LNCaP clone FGC (cell line): ENCODE measurements at regions not wholly inside any gene's neighbourhood (a gene's known extent, or its start where the extent isn't known, plus 50 kb on each side); places are given as distances from the start of the nearest gene placed in this dataset.

Experiments
- DNase-seq: peaks from one replicate; pipeline ENCODE4 v3.0.0-alpha.2; 2011; ENCODE audit warnings: low read depth
- H3K4me3 ChIP-seq: 2 replicates; pipeline ENCODE4 v1.5.1; 2011; ENCODE audit warnings: mild to moderate bottlenecking, low read depth, low read length, control low read depth
- TF ChIP-seq, protein P1 (sequence below): IDR thresholded peaks from 2 replicates; pipeline ENCODE4 v1.5.1; 2012; ENCODE audit warnings: mild to moderate bottlenecking; ENCODE audit not compliant: control insufficient read depth, insufficient read depth; ENCODE audit errors: extremely low read depth

- no peak for DNase-seq
- H3K4me3 ChIP-seq = no peak overlapping the region
- TF ChIP-seq, protein P1, sequence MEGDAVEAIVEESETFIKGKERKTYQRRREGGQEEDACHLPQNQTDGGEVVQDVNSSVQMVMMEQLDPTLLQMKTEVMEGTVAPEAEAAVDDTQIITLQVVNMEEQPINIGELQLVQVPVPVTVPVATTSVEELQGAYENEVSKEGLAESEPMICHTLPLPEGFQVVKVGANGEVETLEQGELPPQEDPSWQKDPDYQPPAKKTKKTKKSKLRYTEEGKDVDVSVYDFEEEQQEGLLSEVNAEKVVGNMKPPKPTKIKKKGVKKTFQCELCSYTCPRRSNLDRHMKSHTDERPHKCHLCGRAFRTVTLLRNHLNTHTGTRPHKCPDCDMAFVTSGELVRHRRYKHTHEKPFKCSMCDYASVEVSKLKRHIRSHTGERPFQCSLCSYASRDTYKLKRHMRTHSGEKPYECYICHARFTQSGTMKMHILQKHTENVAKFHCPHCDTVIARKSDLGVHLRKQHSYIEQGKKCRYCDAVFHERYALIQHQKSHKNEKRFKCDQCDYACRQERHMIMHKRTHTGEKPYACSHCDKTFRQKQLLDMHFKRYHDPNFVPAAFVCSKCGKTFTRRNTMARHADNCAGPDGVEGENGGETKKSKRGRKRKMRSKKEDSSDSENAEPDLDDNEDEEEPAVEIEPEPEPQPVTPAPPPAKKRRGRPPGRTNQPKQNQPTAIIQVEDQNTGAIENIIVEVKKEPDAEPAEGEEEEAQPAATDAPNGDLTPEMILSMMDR = no peak
These were observed 366.9 kb upstream of the RASGEF1B start for GRCh38 chr4:81838586-81838985.

DNA sequence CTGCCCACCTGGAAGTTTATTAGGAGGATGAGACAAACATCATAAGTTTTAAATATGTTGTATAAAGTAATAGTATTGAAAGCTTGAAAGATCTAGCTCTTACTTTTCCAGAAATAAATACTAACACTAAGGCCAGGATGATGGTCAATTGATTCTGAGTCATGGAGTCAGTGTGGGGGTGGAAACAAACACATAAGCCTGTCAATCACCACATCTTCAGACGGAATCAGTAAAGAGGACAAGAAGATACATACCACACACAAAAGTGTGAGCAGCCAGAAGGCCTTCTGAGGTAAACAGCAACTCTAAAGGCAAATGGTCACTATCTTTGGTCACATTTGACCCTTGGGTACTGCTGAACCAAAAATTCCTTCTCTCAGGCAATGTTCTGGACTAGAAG, 365.0 kb upstream of the RASGEF1B start:
- DNase-seq = no peak
- H3K4me3 ChIP-seq = no peak overlapping the region
- TF ChIP-seq, protein P1 = no peak

DNA sequence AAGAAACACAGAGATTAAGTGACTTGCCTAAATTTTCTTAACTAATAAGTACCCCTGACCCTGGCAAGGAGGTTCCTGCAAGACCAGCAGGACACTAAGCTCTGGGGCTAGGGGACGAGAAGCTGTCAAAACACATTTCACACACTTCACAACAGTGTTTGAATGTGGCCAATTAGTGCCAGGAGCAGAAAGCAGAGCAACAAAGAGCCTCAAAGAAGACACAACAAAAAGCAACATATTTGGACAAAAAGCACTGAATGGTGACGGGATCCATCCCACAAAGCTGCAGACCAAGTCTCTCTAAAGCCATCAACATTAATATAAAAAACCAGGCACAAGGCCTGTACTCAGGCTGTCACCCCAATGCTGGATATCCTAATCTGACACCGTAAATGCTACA, 361.9 kb upstream of the RASGEF1B start:
- TF ChIP-seq, protein P1 = no peak
- no peak overlapping the region for H3K4me3 ChIP-seq
- DNase-seq = no peak

- TF ChIP-seq, protein P1 = no peak
- DNase-seq = no peak
- H3K4me3 ChIP-seq = no peak overlapping the region
These were observed 357.3 kb upstream of the RASGEF1B start for GRCh38 chr4:81828991-81829390.

- TF ChIP-seq, protein P1 = no peak
- DNase-seq = no peak
- no peak overlapping the region for H3K4me3 ChIP-seq
These were observed 356.0 kb upstream of the RASGEF1B start for GRCh38 chr4:81827577-81828202.

DNA sequence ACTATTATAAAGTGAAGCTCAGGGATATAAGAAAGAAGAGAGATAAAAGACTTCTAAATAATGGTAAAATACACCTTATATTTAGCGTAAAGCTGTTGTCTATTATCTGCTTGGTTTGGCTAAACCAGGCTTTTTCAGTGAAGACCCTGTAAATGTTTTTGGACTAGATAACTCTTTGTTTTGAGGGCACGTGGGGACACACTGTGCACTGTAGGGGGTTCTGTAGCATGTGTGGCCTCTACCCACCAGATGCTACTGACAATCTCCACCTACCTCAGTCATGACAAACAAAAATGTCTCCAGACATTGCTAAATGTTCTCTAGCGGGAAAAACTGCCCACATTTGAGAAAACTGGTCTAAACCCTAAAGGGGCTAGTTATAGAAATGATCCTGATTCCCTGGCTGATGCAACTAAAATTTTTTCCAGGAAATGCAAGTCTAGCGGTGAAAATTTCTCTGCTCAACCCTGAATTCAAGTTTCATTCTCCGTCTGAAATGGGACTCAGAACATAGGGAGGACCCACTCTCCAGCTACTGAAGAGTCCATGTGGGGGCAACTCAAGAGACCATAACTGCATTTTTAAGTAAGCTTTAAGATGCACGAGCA, 355.2 kb upstream of the RASGEF1B start:
- no peak for DNase-seq
- H3K4me3 ChIP-seq = no peak overlapping the region
- TF ChIP-seq, protein P1 = no peak

DNA sequence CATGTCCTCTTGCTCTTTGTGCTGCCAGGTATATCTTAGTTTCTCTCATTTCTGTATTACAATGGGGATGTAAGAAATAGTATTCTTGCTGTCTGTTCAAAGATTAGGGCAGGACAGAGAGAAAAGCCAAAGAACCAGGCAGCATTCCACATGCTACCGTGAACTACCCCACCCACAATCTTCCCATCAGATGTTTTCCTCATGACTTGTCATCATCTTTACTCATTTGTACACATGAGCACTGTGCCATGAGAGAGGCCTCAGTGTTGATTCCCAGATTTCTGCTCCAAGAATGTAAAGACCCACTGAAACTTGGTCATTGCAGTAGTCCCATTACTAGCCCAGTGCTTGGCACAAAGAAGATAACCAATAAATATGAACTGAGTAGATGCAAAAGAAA, 354.6 kb upstream of the RASGEF1B start:
- DNase-seq = no peak
- TF ChIP-seq, protein P1 = no peak
- H3K4me3 ChIP-seq = no peak overlapping the region
